ENCODE measurements at regions not wholly inside any gene's neighbourhood (a gene's known extent, or its start where the extent isn't known, plus 50 kb on each side); places are given as distances from the start of the nearest gene placed in this dataset.

DNA sequence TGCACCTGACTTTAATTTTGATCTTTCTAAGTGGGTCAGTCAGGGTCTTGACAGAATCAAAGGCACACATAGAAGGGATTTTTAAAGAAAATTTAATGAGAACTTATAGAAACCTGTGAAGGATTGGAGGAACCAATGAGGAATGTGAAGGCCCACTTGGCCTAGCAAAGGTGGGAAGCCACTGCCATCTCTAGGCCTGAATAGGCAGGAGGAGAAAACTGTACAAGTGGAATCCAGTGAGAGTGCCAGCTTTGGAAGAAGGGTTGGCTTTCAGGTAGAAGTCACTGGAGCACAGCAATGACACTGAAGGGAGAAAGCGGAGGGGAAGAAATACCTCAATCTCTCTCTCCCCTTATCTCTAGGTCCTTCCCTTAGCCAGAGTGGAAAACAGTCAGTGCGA, 380.7 kb upstream of the KCNMB2 start:
- CTCF ChIA-PET, result interaction anchor here (1.2 to 1.3 kb wide), 2 partner anchors 223 to 632 kb away, joined by 3 to 4 read pairs; no protein-coding TSS in a partner anchor
- no peak overlapping the region for H3K27ac Mint-ChIP-seq (ENCODE audit: unreplicated experiment)
- BruUV-seq (replicated peaks), result no TSS peak
- H3K4me3 Mint-ChIP-seq (ENCODE audit: low read depth, unreplicated experiment), result no peak overlapping the region
- TF ChIP-seq, protein P1, sequence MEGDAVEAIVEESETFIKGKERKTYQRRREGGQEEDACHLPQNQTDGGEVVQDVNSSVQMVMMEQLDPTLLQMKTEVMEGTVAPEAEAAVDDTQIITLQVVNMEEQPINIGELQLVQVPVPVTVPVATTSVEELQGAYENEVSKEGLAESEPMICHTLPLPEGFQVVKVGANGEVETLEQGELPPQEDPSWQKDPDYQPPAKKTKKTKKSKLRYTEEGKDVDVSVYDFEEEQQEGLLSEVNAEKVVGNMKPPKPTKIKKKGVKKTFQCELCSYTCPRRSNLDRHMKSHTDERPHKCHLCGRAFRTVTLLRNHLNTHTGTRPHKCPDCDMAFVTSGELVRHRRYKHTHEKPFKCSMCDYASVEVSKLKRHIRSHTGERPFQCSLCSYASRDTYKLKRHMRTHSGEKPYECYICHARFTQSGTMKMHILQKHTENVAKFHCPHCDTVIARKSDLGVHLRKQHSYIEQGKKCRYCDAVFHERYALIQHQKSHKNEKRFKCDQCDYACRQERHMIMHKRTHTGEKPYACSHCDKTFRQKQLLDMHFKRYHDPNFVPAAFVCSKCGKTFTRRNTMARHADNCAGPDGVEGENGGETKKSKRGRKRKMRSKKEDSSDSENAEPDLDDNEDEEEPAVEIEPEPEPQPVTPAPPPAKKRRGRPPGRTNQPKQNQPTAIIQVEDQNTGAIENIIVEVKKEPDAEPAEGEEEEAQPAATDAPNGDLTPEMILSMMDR (IDR thresholded peaks at IDR 0.05; ENCODE audit: unreplicated experiment), result no peak
- peak; percentile 16 for DNase-seq
- no peaks in the 10 kb centered on the region for H3K4me1 Mint-ChIP-seq (ENCODE audit: low read depth, unreplicated experiment)
- H3K27me3 Mint-ChIP-seq (ENCODE audit: unreplicated experiment), result no peaks in the 10 kb centered on the region
- no peaks in the 10 kb centered on the region for H3K9me3 Mint-ChIP-seq (ENCODE audit: low read depth, unreplicated experiment)
- intact Hi-C loops (cut with micrococcal nuclease; ENCODE audit: unreplicated experiment), result loop anchor here (5.0 to 10.0 kb wide), 4 partner anchors 378 to 1101 kb away; no protein-coding TSS in a partner anchor
- no peaks in the 10 kb centered on the region for H3K36me3 Mint-ChIP-seq (ENCODE audit: insufficient read depth, unreplicated experiment)

DNA sequence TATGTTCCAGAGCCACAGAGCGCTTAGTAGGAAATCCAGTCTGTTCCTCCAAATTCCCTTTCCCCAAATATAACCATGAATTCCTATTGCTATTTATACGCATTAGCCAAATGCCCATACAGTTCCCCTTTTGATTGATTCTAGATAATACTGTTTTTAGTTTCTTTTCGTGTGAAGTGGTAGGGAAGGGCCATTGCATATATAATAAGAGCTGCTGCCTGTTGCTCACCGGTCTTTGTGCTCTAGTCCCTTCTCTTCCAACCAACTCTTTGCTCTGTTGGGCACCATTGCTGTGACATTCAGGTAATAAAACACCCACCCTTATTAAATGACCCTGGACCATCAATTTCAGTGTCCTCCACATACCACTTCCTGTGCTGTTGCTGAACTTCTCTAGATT, 379.9 kb upstream of the KCNMB2 start:
- H3K4me1 Mint-ChIP-seq (ENCODE audit: low read depth, unreplicated experiment), result no peaks in the 10 kb centered on the region
- intact Hi-C loops (cut with micrococcal nuclease; ENCODE audit: unreplicated experiment), result loop anchor here (5.0 to 10.0 kb wide), 4 partner anchors 379 to 1102 kb away; no protein-coding TSS in a partner anchor

DNA sequence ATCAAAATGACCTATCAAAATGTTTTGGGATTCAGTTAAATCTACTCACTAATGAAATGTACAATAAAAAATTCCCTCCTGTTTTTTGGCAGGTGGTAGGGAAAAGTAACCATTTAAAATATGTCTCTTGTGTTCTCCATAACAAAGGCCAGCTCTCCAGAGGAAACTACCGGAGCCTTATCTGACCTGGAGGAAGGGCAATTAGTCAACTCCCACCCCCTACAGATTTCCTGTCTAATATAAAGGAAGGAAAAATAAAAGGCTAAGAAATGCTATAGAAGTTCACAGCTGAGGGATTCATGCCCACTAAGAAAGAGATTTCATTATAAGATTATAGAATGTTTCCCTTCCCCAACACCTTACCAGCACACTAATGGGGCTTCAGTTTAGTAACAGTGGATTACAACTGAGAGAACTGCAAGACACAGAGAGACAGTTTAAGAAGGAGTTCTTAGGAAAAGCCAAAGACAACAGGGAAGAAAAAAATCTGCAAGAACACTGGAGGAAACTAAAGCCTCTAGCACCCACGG, 376.5 kb upstream of the KCNMB2 start:
- Mint-ChIP-seq H3K4me3 (ENCODE audit: low read depth, unreplicated experiment) (no peak overlapping the region), H3K27me3 (ENCODE audit: unreplicated experiment) (no peaks in the 10 kb centered on the region), H3K9me3 (ENCODE audit: low read depth, unreplicated experiment) (no peaks in the 10 kb centered on the region), H3K27ac (ENCODE audit: unreplicated experiment) (no peak overlapping the region), H3K4me1 (ENCODE audit: low read depth, unreplicated experiment) (no peaks in the 10 kb centered on the region), H3K36me3 (ENCODE audit: insufficient read depth, unreplicated experiment) (no peaks in the 10 kb centered on the region)
- TF ChIP-seq, protein P1 (IDR thresholded peaks at IDR 0.05; ENCODE audit: unreplicated experiment), result no peak
- BruUV-seq (replicated peaks), result no TSS peak
- CTCF ChIA-PET, result interaction anchor here (0.6 kb wide), 1 partner anchor 142 kb away, joined by 5 read pairs; no protein-coding TSS in a partner anchor
- no peak for DNase-seq
- intact Hi-C loops (cut with micrococcal nuclease; ENCODE audit: unreplicated experiment), result loop anchor here (5.0 to 10.0 kb wide), 4 partner anchors 382 to 1105 kb away; no protein-coding TSS in a partner anchor

More for the DNA sequence above, 379.9 kb upstream of the KCNMB2 start:
- H3K27ac Mint-ChIP-seq (ENCODE audit: unreplicated experiment), result no peak overlapping the region
- DNase-seq, result no peak
- no peaks in the 10 kb centered on the region for H3K27me3 Mint-ChIP-seq (ENCODE audit: unreplicated experiment)
- TF ChIP-seq, protein P1 (IDR thresholded peaks at IDR 0.05; ENCODE audit: unreplicated experiment), result no peak
- no peaks in the 10 kb centered on the region for H3K36me3 Mint-ChIP-seq (ENCODE audit: insufficient read depth, unreplicated experiment)
- H3K9me3 Mint-ChIP-seq (ENCODE audit: low read depth, unreplicated experiment), result no peaks in the 10 kb centered on the region
- no TSS peak for BruUV-seq (replicated peaks)
- CTCF ChIA-PET, result no interaction called here
- no peak overlapping the region for H3K4me3 Mint-ChIP-seq (ENCODE audit: low read depth, unreplicated experiment)

DNA sequence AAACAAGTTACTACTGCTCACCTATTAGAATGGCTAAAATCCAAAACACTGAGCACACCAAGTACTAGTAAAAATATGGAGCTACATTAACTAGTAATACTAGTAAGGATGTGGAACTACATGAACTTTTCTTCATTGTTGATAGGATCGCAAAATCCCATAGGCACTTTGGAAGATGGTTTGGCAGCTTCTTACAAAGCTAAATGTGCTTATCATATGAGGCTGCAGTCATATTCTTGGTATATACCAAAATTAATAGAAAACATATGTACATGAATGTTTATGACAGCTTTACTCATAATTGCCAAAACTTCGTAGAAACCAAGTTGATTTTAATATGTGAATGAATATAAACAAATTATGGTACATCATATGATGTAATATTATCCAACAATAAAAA, 366.8 kb upstream of the KCNMB2 start:
- DNase-seq, result no peak
- peaks cover 4% of the 10 kb centered on the region for H3K9me3 Mint-ChIP-seq (ENCODE audit: low read depth, unreplicated experiment)
- CTCF ChIA-PET, result no interaction called here
- TF ChIP-seq, protein P1 (IDR thresholded peaks at IDR 0.05; ENCODE audit: unreplicated experiment), result no peak
- H3K4me1 Mint-ChIP-seq (ENCODE audit: low read depth, unreplicated experiment), result no peaks in the 10 kb centered on the region
- H3K27me3 Mint-ChIP-seq (ENCODE audit: unreplicated experiment), result no peaks in the 10 kb centered on the region
- no peak overlapping the region for H3K27ac Mint-ChIP-seq (ENCODE audit: unreplicated experiment)
- intact Hi-C loops (cut with micrococcal nuclease; ENCODE audit: unreplicated experiment), result no loop called here
- H3K4me3 Mint-ChIP-seq (ENCODE audit: low read depth, unreplicated experiment), result no peak overlapping the region
- no TSS peak for BruUV-seq (replicated peaks)
- H3K36me3 Mint-ChIP-seq (ENCODE audit: insufficient read depth, unreplicated experiment), result no peaks in the 10 kb centered on the region

All from Calu3 (cell line).